ENCODE measurements at regions not wholly inside any gene's neighbourhood (a gene's known extent, or its start where the extent isn't known, plus 50 kb on each side); places are given as distances from the start of the nearest gene placed in this dataset.

- H3K14ac ChIP-seq (replicated peaks; ENCODE audit: low read depth, low read length): no peak overlapping the region
- H3K4me2 ChIP-seq (ENCODE audit: low read depth, low read length): no peak overlapping the region
- no peak overlapping the region for H4K91ac ChIP-seq (ENCODE audit: insufficient read depth, low read depth, low read length)
- no peaks in the 10 kb centered on the region; the same call in 1 of the 2 replicates for H3K9me3 ChIP-seq (ENCODE audit: control insufficient read depth, insufficient read depth, low read length)
- H3K79me1 ChIP-seq (ENCODE audit: low read depth in 1 of 2, low read length in 2 of 2): no peaks in the 10 kb centered on the region
- in situ Hi-C loops (cut with MboI; ENCODE audit: low sequenced_read_pairs) (no loop called here), intact Hi-C loops (cut with micrococcal nuclease) (no loop called here), dilution Hi-C loops (cut with HindIII; ENCODE audit: low sequenced_read_pairs, unreplicated experiment) (no loop called here)
- H3K9me1 ChIP-seq (ENCODE audit: insufficient read depth, low read length): no peaks in the 10 kb centered on the region
- no peak overlapping the region for H2AK9ac ChIP-seq (replicated peaks; ENCODE audit: low read depth, low read length, poor library complexity)
- TF ChIP-seq RCOR1 (IDR thresholded peaks at IDR 0.05; ENCODE audit: insufficient replicate concordance, low read length): no peak
- TF ChIP-seq RFX5 (IDR thresholded peaks at IDR 0.05; ENCODE audit: low read depth, low read length): no peak
- no peak for TF ChIP-seq MAZ (IDR thresholded peaks at IDR 0.05; ENCODE audit: borderline replicate concordance, low read depth, low read length)
- peak; percentile 26; the same call in 1 of the 2 replicates for TF ChIP-seq MAFK (IDR thresholded peaks at IDR 0.05; ENCODE audit: low read depth, low read length)
- TF ChIP-seq USF2 (IDR thresholded peaks at IDR 0.05; ENCODE audit: low read depth, low read length): no peak
- TF ChIP-seq CEBPB (IDR thresholded peaks at IDR 0.05; ENCODE audit: low read depth, low read length): no peak
- no peak for TF ChIP-seq POLR2A (IDR thresholded peaks at IDR 0.05; ENCODE audit: low read depth, low read length)
- TF ChIP-seq NFE2L2 (IDR thresholded peaks at IDR 0.05; ENCODE audit: low read depth, low read length): no peak
- no peak overlapping the region for H4K5ac ChIP-seq (ENCODE audit: low read depth, low read length)
- H3K23ac ChIP-seq (ENCODE audit: low read depth, low read length): no peak overlapping the region
- H2BK20ac ChIP-seq (ENCODE audit: low read depth, low read length): no peak overlapping the region
- ChIA-PET CTCF (no interaction called here), POLR2A (ENCODE audit: unreplicated experiment) (no interaction called here)
- no peaks in the 10 kb centered on the region for H3K36me3 ChIP-seq (ENCODE audit: control insufficient read depth, insufficient read depth, low read length)
- no peak overlapping the region for H3K9ac ChIP-seq (ENCODE audit: low read depth, low read length)
- ATAC-seq (ENCODE audit: low read depth) (no peak), DNase-seq (no peak)
- no peak overlapping the region for H3K27ac ChIP-seq (ENCODE audit: insufficient read depth, low read length)
- no TSS peak for BruUV-seq (replicated peaks)
- H2BK5ac ChIP-seq (ENCODE audit: low read depth, low read length, poor library complexity, severe bottlenecking): no peak overlapping the region
- H2AK5ac ChIP-seq (ENCODE audit: low read depth, low read length): no peak overlapping the region
- no peak overlapping the region for H3K4me3 ChIP-seq (ENCODE audit: insufficient read depth, low read depth, low read length)
- peaks cover 5% of the 10 kb centered on the region; the same call in 1 of the 2 replicates for H3K4me1 ChIP-seq (ENCODE audit: control insufficient read depth, insufficient read depth, low read length)
- H4K20me1 ChIP-seq (ENCODE audit: insufficient read depth, low read length): no peaks in the 10 kb centered on the region
- no peaks in the 10 kb centered on the region for H3K27me3 ChIP-seq (ENCODE audit: control insufficient read depth, insufficient read depth, low read length)
- no peak overlapping the region for H4K8ac ChIP-seq (ENCODE audit: low read depth in 2 of 2, low read length in 2 of 2)
- H3K56ac ChIP-seq (ENCODE audit: extremely low read depth, insufficient read depth, low read length): no peak overlapping the region
- H3K4ac ChIP-seq (ENCODE audit: low read depth, low read length): no peak overlapping the region
- H2BK15ac ChIP-seq (ENCODE audit: low read depth, low read length): no peak overlapping the region
- H2AFZ ChIP-seq (replicated peaks; ENCODE audit: low read length, poor library complexity): no peak overlapping the region
- no peak overlapping the region for H2BK120ac ChIP-seq (ENCODE audit: low read depth, low read length)
- H3K18ac ChIP-seq (ENCODE audit: low read depth, low read length): no peak overlapping the region
- 40% methylated on average over 2 of the region's 2 CpGs; no CpG with 5 or more reads in 1 of the 2 experiments for WGBS, 2 experiments (ENCODE audit: extremely low coverage in 2 of 2, insufficient read length in 1 of 2)
Measured at GRCh38 chr15:46296797-46297196, 662.0 kb downstream of the SQOR start.

All from IMR-90 (cell line).